ENCODE measurements at regions not wholly inside any gene's neighbourhood (a gene's known extent, or its start where the extent isn't known, plus 50 kb on each side); places are given as distances from the start of the nearest gene placed in this dataset.

DNA sequence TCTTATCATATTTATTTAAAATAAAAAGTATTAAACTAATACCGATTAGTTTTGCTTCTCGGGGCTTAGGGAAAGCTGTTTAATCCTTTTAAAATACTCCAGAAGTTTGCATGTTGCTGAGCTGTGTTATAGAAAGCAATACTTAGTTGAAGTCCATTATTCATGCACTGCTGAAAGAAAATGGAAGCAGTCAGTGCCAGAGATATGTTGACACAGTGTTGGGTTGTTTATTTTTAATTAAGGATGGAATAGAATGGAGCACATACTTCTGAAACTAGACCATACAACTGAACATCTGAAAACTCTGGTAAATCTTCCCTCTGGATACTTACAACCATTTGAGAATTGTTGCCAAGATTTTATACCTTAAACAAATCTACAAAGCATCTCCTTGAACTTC is 282.7 kb upstream of the CCDC179 start:
- DNase-seq (ENCODE audit: low spot score) = no peak
- TF ChIP-seq, protein P1, sequence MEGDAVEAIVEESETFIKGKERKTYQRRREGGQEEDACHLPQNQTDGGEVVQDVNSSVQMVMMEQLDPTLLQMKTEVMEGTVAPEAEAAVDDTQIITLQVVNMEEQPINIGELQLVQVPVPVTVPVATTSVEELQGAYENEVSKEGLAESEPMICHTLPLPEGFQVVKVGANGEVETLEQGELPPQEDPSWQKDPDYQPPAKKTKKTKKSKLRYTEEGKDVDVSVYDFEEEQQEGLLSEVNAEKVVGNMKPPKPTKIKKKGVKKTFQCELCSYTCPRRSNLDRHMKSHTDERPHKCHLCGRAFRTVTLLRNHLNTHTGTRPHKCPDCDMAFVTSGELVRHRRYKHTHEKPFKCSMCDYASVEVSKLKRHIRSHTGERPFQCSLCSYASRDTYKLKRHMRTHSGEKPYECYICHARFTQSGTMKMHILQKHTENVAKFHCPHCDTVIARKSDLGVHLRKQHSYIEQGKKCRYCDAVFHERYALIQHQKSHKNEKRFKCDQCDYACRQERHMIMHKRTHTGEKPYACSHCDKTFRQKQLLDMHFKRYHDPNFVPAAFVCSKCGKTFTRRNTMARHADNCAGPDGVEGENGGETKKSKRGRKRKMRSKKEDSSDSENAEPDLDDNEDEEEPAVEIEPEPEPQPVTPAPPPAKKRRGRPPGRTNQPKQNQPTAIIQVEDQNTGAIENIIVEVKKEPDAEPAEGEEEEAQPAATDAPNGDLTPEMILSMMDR (conservative IDR thresholded peaks at IDR 0.05; ENCODE audit: low read depth) = no peak
- POLR2A ChIA-PET (ENCODE audit: low non-redundant PET) = no interaction called here

DNA sequence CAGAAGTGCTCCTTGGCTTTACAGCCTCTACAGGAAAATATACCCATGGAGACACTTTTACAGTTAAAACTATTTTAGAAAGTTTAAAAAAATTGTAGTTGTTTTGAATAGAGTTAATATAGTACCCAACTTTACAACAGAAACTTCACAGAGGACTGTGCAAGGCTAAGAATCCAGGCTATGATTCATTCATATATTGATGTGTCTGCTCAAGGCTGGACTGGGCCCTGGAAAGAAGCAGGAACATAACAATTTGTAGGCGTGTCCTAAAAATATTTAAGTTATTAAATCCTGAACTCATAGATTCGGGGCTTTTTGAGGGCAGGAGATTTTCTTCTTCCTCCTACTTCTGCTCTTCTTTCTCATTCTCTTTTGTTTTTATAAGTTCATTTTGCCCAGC is 291.5 kb upstream of the CCDC179 start:
- POLR2A ChIA-PET (ENCODE audit: low non-redundant PET) = no interaction called here
- no peak overlapping the region for H3K27ac ChIP-seq
- TF ChIP-seq, protein P1 (conservative IDR thresholded peaks at IDR 0.05; ENCODE audit: low read depth) = no peak
- DNase-seq (ENCODE audit: low spot score) = no peak
- CTCF ChIA-PET = no interaction called here

More for the DNA sequence above, 282.7 kb upstream of the CCDC179 start:
- no peak overlapping the region for H3K27ac ChIP-seq
- CTCF ChIA-PET = interaction anchor here (0.5 kb wide), 1 partner anchor 200 kb away, joined by 3 read pairs; no protein-coding TSS in a partner anchor

DNA sequence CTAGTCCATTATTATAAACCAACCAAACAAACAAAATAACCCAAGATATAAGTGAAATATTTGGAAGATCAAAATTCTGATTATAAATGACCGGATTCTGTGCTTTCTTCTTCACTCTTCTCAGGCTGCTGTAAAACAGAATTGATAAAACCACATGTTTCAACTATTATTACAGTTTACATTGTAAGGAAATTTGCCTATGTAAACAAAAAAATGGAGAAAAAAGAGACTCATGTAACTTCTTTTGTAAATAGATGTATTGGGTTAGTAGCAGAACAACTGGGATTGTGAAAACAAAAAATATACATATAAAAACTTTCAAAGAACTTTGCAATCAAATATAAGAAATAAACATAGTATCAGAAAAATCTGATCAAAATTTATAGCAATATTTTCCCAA is 295.2 kb upstream of the CCDC179 start:
- ChIA-PET CTCF (interaction anchor here (0.6 kb wide), 1 partner anchor 378 kb away, joined by 4 read pairs; no protein-coding TSS in a partner anchor), POLR2A (ENCODE audit: low non-redundant PET) (no interaction called here)
- DNase-seq (ENCODE audit: low spot score) = no peak
- TF ChIP-seq, protein P1 (conservative IDR thresholded peaks at IDR 0.05; ENCODE audit: low read depth) = no peak
- H3K27ac ChIP-seq = no peak overlapping the region

DNA sequence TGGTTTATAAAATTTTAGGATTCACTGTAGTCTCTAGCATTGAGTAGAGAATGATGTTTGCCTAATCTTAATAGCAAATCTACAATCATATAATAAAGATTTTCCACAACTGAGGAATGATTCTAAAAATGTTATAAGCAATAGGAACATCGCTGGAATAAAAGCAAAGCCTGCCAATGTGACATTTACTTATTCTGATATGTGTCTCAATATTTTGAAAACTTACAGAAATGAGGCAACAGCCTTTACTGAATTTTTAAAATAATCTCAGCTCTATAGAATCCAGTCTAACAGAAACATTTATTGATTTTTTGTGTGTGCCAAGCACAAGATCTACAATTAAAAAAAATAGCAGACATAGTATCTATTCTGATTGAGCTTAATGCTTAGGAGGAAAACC is 303.7 kb upstream of the CCDC179 start:
- H3K27ac ChIP-seq = no peak overlapping the region
- ChIA-PET CTCF (no interaction called here), POLR2A (ENCODE audit: low non-redundant PET) (no interaction called here)
- TF ChIP-seq, protein P1 (conservative IDR thresholded peaks at IDR 0.05; ENCODE audit: low read depth) = no peak
- no peak for DNase-seq (ENCODE audit: low spot score)

DNA sequence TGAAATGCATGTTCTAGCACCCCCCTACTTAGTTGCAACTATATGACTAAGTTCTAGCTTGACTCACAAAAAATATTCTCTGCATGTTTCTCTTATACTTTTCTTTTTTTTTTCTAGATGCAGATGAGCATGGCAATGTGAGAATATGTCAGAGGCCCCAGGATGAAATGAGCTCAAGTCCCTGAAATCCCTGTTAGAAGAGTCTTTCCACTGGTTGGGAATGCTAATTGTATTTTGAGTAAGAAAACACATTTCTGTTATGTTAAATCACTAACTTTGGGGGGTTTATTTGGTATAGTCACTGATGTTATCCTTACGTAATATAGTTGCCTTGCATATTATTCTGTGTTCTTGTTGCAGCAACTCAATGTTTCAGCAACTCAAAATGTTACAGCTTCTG is 306.1 kb upstream of the CCDC179 start:
- CTCF ChIA-PET = no interaction called here
- no peak overlapping the region for H3K27ac ChIP-seq
- POLR2A ChIA-PET (ENCODE audit: low non-redundant PET) = no interaction called here
- DNase-seq (ENCODE audit: low spot score) = no peak
- TF ChIP-seq, protein P1 (conservative IDR thresholded peaks at IDR 0.05; ENCODE audit: low read depth) = no peak

DNA sequence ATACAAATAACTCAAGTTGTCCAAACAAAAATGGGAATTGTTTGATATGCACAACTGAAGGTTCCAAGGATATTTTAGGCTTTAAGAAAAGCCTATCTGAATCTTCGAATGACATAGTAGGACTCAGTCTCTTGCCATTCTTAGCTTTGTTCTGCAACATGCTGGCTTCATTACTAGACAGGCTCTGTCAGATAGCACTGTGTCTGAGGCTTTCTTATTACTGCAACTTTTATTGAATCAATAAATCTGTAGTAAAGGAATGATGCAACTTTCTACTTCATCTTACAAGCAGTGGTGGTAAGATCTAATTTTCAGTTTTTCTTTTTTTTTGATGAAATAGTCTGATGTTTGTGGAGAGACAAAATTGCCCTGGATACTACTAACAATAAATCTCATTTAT is 319.3 kb upstream of the CCDC179 start:
- CTCF ChIA-PET = no interaction called here
- POLR2A ChIA-PET (ENCODE audit: low non-redundant PET) = no interaction called here
- DNase-seq (ENCODE audit: low spot score) = no peak
- no peak overlapping the region for H3K27ac ChIP-seq
- TF ChIP-seq, protein P1 (conservative IDR thresholded peaks at IDR 0.05; ENCODE audit: low read depth) = no peak

Data from RWPE1 (cell line).